HG02678 (cell line): ENCODE measurements at regions not wholly inside any gene's neighbourhood (a gene's known extent, or its start where the extent isn't known, plus 50 kb on each side); places are given as distances from the start of the nearest gene placed in this dataset.
"Not testable (repeated sequence)": the region's sequence is repeated elsewhere in the genome, so short reads cannot be mapped to it uniquely, and the experiment has no call there.

ENCODE experiments used
- ATAC-seq: cut with Tn5 transposase; IDR thresholded peaks from one replicate; pipeline ENCODE4 v1.9.1; 2021; ENCODE audit warnings: mild to moderate bottlenecking, moderate library complexity; ENCODE audit not compliant: unreplicated experiment

GRCh38 chrX:97995834-97996233, 1112.1 kb downstream of the RPA4 start:
- ATAC-seq = no peak

- ATAC-seq = no peak
Observed at GRCh38 chrX:98028691-98029090, 1145.0 kb downstream of the RPA4 start.

- ATAC-seq = no peak
Observed at GRCh38 chrX:98029861-98030260, 1146.2 kb downstream of the RPA4 start.

GRCh38 chrX:98057176-98057575, 1173.5 kb downstream of the RPA4 start:
- ATAC-seq = no peak

GRCh38 chrX:98065151-98065550, 1181.4 kb downstream of the RPA4 start:
- no peak for ATAC-seq

GRCh38 chrX:98067611-98068010, 1183.9 kb downstream of the RPA4 start:
- ATAC-seq = no peak

GRCh38 chrX:98068024-98068580, 1184.4 kb downstream of the RPA4 start:
- no peak for ATAC-seq

GRCh38 chrX:98071331-98071730, 1187.6 kb downstream of the RPA4 start:
- no peak for ATAC-seq

GRCh38 chrX:98077440-98077839, 1193.7 kb downstream of the RPA4 start:
- no peak for ATAC-seq

- ATAC-seq = no peak
Observed at GRCh38 chrX:98111684-98112083, 1228.0 kb downstream of the RPA4 start.

GRCh38 chrX:98114021-98114420, 1230.3 kb downstream of the RPA4 start:
- no peak for ATAC-seq

GRCh38 chrX:98141466-98141865, 1257.8 kb downstream of the RPA4 start:
- ATAC-seq = no peak

- ATAC-seq = no peak
Observed at GRCh38 chrX:98191003-98191402, 1307.3 kb downstream of the RPA4 start.

- ATAC-seq = no peak
Observed at GRCh38 chrX:98194036-98194435, 1310.3 kb downstream of the RPA4 start.

GRCh38 chrX:98203800-98204199, 1320.1 kb downstream of the RPA4 start:
- no peak for ATAC-seq

GRCh38 chrX:98207947-98208346, 1324.2 kb downstream of the RPA4 start:
- no peak for ATAC-seq

GRCh38 chrX:98231003-98231402, 1347.3 kb downstream of the RPA4 start:
- no peak for ATAC-seq

- ATAC-seq = not testable (repeated sequence)
Observed at GRCh38 chrX:98240061-98240460, 1356.4 kb downstream of the RPA4 start.

- ATAC-seq = no peak
Observed at GRCh38 chrX:98263135-98263534, 1379.4 kb downstream of the RPA4 start.

- ATAC-seq = no peak
Observed at GRCh38 chrX:98289726-98290125, 1406.0 kb downstream of the RPA4 start.

GRCh38 chrX:98294310-98294709, 1410.6 kb downstream of the RPA4 start:
- ATAC-seq = no peak

GRCh38 chrX:98296129-98296528, 1412.4 kb downstream of the RPA4 start:
- ATAC-seq = no peak

- ATAC-seq = no peak
Observed at GRCh38 chrX:98299785-98300184, 1416.1 kb downstream of the RPA4 start.
